HFF-Myc (cell line): ENCODE measurements at regions not wholly inside any gene's neighbourhood (a gene's known extent, or its start where the extent isn't known, plus 50 kb on each side); places are given as distances from the start of the nearest gene placed in this dataset.

ENCODE experiments used
- DNase-seq: peaks from one replicate; pipeline ENCODE4 v3.0.0-alpha.2; 2011; ENCODE audit warnings: low read depth; ENCODE audit errors: extremely low read depth
- H3K4me3 ChIP-seq: replicated peaks from 2 replicates; pipeline ENCODE4 v1.5.1; 2011; ENCODE audit warnings: low read depth, mild to moderate bottlenecking, control low read depth, low read length
- TF ChIP-seq, protein P1 (sequence below): IDR thresholded peaks from 2 replicates; pipeline ENCODE4 v1.5.1; 2012; ENCODE audit warnings: mild to moderate bottlenecking, low read depth, low read length, control low read depth; ENCODE audit errors: missing control alignments

- DNase-seq, result no peak
- TF ChIP-seq, protein P1, sequence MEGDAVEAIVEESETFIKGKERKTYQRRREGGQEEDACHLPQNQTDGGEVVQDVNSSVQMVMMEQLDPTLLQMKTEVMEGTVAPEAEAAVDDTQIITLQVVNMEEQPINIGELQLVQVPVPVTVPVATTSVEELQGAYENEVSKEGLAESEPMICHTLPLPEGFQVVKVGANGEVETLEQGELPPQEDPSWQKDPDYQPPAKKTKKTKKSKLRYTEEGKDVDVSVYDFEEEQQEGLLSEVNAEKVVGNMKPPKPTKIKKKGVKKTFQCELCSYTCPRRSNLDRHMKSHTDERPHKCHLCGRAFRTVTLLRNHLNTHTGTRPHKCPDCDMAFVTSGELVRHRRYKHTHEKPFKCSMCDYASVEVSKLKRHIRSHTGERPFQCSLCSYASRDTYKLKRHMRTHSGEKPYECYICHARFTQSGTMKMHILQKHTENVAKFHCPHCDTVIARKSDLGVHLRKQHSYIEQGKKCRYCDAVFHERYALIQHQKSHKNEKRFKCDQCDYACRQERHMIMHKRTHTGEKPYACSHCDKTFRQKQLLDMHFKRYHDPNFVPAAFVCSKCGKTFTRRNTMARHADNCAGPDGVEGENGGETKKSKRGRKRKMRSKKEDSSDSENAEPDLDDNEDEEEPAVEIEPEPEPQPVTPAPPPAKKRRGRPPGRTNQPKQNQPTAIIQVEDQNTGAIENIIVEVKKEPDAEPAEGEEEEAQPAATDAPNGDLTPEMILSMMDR, result no peak
Observed at GRCh38 chr1:73770109-73770905, 427.7 kb downstream of the LRRIQ3 start.

DNA sequence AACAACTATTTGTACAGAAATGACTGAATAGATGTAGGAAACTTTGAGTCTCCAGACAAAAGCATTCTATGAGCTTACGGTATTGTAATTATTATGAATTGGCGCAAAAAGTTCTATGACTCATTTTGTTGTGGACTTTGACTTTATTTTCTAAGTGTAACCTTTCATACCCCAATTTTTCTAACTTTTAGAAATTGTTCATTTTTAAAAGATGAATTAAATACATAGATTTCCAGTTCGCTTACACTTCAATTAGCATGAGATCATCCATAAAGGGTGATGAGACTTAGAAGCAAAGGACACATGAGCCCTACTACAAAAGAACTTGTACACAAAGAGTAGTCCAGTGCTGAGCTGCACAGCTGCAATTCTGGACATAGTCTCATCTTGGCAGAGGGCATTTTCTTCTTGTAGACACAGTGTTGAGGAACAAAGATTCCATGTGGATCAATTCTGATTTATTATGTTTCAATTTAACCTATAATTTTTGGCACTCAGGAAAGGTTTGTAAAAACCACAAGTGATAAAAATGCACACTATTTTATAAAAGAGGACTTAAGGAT lies 431.1 kb downstream of the LRRIQ3 start:
- DNase-seq, result no peak
- H3K4me3 ChIP-seq, result no peak overlapping the region
- TF ChIP-seq, protein P1, result no peak

More at GRCh38 chr1:73770109-73770905, 427.7 kb downstream of the LRRIQ3 start:
- H3K4me3 ChIP-seq, result no peak overlapping the region

DNA sequence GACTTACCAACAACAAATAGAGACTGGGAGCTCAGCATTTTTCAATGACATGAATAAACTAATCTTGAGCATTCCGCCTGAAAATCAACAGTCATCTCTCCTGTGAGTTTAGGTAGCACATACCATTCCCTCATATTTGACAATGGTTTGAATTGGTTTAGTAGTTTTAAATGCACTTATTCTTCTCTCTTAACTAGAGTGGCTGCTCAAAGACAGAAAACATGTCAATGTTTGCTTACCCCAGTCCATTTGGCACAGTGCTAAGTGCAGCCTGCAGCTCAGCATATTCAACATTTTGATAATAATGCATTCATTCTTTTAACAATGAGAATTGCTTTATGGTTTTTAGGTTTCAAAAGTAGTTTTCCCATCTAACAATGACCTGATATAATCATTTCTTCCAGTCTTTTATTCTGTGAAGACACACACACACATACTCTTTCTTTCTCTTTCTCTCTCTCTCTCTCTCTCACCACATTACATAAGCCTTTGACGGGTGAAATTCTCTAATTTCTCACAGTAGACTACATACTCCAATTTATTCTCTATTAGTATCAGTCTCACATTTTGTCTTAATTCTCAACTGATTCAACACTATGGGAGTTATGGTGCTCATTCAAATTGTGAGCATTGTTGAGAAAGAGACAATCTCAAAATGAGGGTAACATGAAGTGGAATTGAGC lies 432.3 kb downstream of the LRRIQ3 start:
- DNase-seq, result no peak
- no peak overlapping the region for H3K4me3 ChIP-seq
- TF ChIP-seq, protein P1, result no peak

- no peak overlapping the region for H3K4me3 ChIP-seq
- TF ChIP-seq, protein P1, result no peak
- no peak for DNase-seq
Observed at GRCh38 chr1:73761559-73761958, 436.4 kb downstream of the LRRIQ3 start.

DNA sequence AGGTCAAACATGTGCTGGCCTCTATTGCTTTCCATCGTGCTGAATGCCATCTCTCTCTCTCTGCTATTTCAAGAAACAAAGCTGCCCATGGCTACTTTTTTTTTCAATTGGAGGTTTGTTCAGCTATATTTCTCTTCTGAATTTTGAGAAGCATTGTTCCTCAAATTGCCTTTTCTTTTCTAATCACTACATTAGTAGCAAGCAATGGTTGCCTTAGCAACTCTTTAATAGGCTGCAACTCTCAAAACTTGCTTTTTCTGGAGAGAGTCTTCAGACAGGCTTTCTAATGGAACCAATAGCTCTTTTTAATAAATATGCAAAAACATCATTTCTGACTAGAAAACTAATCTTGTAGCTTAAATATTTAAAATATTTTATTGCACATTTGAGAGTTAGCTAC lies 439.0 kb downstream of the LRRIQ3 start:
- no peak for DNase-seq
- TF ChIP-seq, protein P1, result no peak
- no peak overlapping the region for H3K4me3 ChIP-seq

- H3K4me3 ChIP-seq, result no peak overlapping the region
- DNase-seq, result no peak
- TF ChIP-seq, protein P1, result no peak
Observed at GRCh38 chr1:73756817-73757216, 441.2 kb downstream of the LRRIQ3 start.
